ENCODE measurements at regions not wholly inside any gene's neighbourhood (a gene's known extent, or its start where the extent isn't known, plus 50 kb on each side); places are given as distances from the start of the nearest gene placed in this dataset.

DNA sequence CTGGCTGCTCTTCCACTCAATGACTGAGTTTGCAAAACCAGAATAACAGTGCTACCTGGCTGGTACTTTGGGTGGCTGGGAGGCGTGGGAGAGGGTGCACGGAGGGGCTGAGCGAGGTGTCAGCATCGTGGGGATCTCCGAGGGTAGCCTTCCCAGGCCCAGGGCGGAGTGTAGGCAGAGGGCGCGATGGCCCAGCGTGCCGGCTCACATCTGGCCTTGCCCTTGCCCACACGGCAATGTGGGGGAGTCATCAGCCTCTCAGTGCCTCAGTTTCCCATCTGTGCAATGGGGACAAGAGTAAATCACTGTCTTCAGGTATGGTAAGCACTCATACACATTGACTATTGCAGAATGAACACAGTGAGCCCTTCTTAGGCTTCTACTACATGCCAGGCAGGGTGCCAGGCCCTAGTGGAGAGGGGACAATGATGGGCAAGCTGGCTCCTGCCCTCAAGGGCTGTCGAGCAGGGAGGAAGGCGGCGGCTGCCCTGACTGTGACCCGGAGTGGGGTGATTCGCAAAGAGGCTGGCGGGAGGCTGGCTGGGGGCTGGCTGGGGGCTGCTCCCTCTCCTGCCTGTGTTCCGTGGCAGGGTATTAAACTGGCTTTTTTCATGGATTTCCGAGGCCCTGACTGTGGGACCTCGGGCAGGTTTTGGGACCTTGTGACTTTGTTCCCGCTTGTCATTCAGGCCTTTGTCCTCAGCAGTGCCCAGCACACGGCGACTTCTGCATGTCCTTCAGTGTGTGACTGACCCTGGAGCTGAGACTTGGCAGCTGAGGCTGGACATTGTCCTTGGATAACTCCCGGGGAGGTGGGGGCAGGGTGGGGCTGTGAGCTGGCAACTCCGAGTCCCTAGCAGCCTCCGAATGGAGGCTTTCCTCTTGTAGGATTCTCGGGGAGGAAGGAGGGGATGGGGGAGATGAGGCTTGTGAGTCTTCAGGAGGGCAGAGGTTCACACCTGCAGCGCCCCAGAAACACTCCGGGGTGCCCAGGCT, 243.1 kb downstream of the SEC14L1 start:
- TF ChIP-seq, protein P1, sequence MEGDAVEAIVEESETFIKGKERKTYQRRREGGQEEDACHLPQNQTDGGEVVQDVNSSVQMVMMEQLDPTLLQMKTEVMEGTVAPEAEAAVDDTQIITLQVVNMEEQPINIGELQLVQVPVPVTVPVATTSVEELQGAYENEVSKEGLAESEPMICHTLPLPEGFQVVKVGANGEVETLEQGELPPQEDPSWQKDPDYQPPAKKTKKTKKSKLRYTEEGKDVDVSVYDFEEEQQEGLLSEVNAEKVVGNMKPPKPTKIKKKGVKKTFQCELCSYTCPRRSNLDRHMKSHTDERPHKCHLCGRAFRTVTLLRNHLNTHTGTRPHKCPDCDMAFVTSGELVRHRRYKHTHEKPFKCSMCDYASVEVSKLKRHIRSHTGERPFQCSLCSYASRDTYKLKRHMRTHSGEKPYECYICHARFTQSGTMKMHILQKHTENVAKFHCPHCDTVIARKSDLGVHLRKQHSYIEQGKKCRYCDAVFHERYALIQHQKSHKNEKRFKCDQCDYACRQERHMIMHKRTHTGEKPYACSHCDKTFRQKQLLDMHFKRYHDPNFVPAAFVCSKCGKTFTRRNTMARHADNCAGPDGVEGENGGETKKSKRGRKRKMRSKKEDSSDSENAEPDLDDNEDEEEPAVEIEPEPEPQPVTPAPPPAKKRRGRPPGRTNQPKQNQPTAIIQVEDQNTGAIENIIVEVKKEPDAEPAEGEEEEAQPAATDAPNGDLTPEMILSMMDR (conservative IDR thresholded peaks at IDR 0.05; ENCODE audit: low read depth, low read length) = no peak
- no peak for TF ChIP-seq EZH2 (IDR thresholded peaks at IDR 0.05; ENCODE audit: low read length, unreplicated experiment)
- TF ChIP-seq EZH2phosphoT487 (IDR thresholded peaks at IDR 0.05; ENCODE audit: borderline replicate concordance, low read length) = no peak

Measured in PC-3 (cell line).